ENCODE measurements at regions not wholly inside any gene's neighbourhood (a gene's known extent, or its start where the extent isn't known, plus 50 kb on each side); places are given as distances from the start of the nearest gene placed in this dataset.

- TF ChIP-seq CTCF (IDR thresholded peaks at IDR 0.05; ENCODE audit: insufficient read depth, low read length, severe bottlenecking) = no peak
- DNase-seq (ENCODE audit: low read depth) (no peak), FAIRE-seq (no peak)
- H3K27me3 ChIP-seq (ENCODE audit: control insufficient read depth, insufficient read depth, low read length) = no peaks in the 10 kb centered on the region
- H3K36me3 ChIP-seq (ENCODE audit: control insufficient read depth, insufficient read depth, low read length) = no peaks in the 10 kb centered on the region
- no peak overlapping the region for H3K4me3 ChIP-seq (ENCODE audit: low read depth, low read length)
Measured at GRCh38 chr1:14362331-14362730, 236.2 kb upstream of the KAZN start.

GRCh38 chr1:14363036-14363590 lies 235.4 kb upstream of the KAZN start:
- DNase-seq (ENCODE audit: low read depth) (no peak), FAIRE-seq (no peak)
- H3K4me3 ChIP-seq (ENCODE audit: low read depth, low read length) = no peak overlapping the region
- TF ChIP-seq CTCF (IDR thresholded peaks at IDR 0.05; ENCODE audit: insufficient read depth, low read length, severe bottlenecking) = no peak
- no peaks in the 10 kb centered on the region for H3K27me3 ChIP-seq (ENCODE audit: control insufficient read depth, insufficient read depth, low read length)
- no peaks in the 10 kb centered on the region for H3K36me3 ChIP-seq (ENCODE audit: control insufficient read depth, insufficient read depth, low read length)

GRCh38 chr1:14363707-14364413 lies 234.6 kb upstream of the KAZN start:
- Histone ChIP-seq H3K36me3 (ENCODE audit: control insufficient read depth, insufficient read depth, low read length) (no peaks in the 10 kb centered on the region), H3K4me3 (ENCODE audit: low read depth, low read length) (no peak overlapping the region), H3K27me3 (ENCODE audit: control insufficient read depth, insufficient read depth, low read length) (no peaks in the 10 kb centered on the region)
- no peak for FAIRE-seq
- TF ChIP-seq CTCF (IDR thresholded peaks at IDR 0.05; ENCODE audit: insufficient read depth, low read length, severe bottlenecking) = no peak
- no peak for DNase-seq (ENCODE audit: low read depth)

GRCh38 chr1:14365301-14365988 lies 233.0 kb upstream of the KAZN start:
- Histone ChIP-seq H3K36me3 (ENCODE audit: control insufficient read depth, insufficient read depth, low read length) (no peaks in the 10 kb centered on the region), H3K27me3 (ENCODE audit: control insufficient read depth, insufficient read depth, low read length) (no peaks in the 10 kb centered on the region), H3K4me3 (ENCODE audit: low read depth, low read length) (no peak overlapping the region)
- no peak for DNase-seq (ENCODE audit: low read depth)
- no peak for TF ChIP-seq CTCF (IDR thresholded peaks at IDR 0.05; ENCODE audit: insufficient read depth, low read length, severe bottlenecking)
- no peak for FAIRE-seq

- Histone ChIP-seq H3K4me3 (ENCODE audit: low read depth, low read length) (no peak overlapping the region), H3K27me3 (ENCODE audit: control insufficient read depth, insufficient read depth, low read length) (no peaks in the 10 kb centered on the region), H3K36me3 (ENCODE audit: control insufficient read depth, insufficient read depth, low read length) (no peaks in the 10 kb centered on the region)
- no peak for TF ChIP-seq CTCF (IDR thresholded peaks at IDR 0.05; ENCODE audit: insufficient read depth, low read length, severe bottlenecking)
- DNase-seq (ENCODE audit: low read depth) = no peak
- FAIRE-seq = no peak
Measured at GRCh38 chr1:14366091-14367018, 232.1 kb upstream of the KAZN start.

Data from bronchial epithelial cell (primary cell).